Astrocyte of the cerebellum (primary cell): ENCODE measurements at regions not wholly inside any gene's neighbourhood (a gene's known extent, or its start where the extent isn't known, plus 50 kb on each side); places are given as distances from the start of the nearest gene placed in this dataset.
"Not testable (repeated sequence)": the region's sequence is repeated elsewhere in the genome, so short reads cannot be mapped to it uniquely, and the experiment has no call there.

Experiments used
- DNase-seq: peaks from one replicate; pipeline ENCODE4 v3.0.0-alpha.2; 2011; ENCODE audit warnings: low read depth
- H3K4me3 ChIP-seq: 2 replicates; pipeline ENCODE4 v1.5.1; 2011; ENCODE audit warnings: mild to moderate bottlenecking, low read depth, low read length, moderate library complexity
- CTCF ChIP-seq: IDR thresholded peaks from 2 replicates; pipeline ENCODE4 v1.5.1; 2012; ENCODE audit warnings: low read length, low read depth, moderate library complexity, mild to moderate bottlenecking; ENCODE audit errors: missing control alignments
- in situ Hi-C: cut with HindIII; loops from 2 replicates; pipeline ENCODE4 v1.10.0; 2017; ENCODE audit warnings: low sequenced_read_pairs

GRCh38 chr9:126170286-126170823 lies 156.3 kb upstream of the MVB12B start:
- DNase-seq, result no peak
- in situ Hi-C loops, result no loop called here

GRCh38 chr9:126171641-126172040 lies 155.0 kb upstream of the MVB12B start:
- no peak for TF ChIP-seq CTCF
- H3K4me3 ChIP-seq, result no peak overlapping the region
- in situ Hi-C loops, result no loop called here
- no peak for DNase-seq

More at GRCh38 chr9:126170286-126170823, 156.3 kb upstream of the MVB12B start:
- H3K4me3 ChIP-seq, result no peak overlapping the region
- TF ChIP-seq CTCF, result no peak

- no peak for DNase-seq
- in situ Hi-C loops, result no loop called here
- no peak for TF ChIP-seq CTCF
- H3K4me3 ChIP-seq, result no peak overlapping the region
Measured at GRCh38 chr9:126173401-126173800, 153.2 kb upstream of the MVB12B start.

GRCh38 chr9:126173929-126174328 lies 152.7 kb upstream of the MVB12B start:
- no peak overlapping the region for H3K4me3 ChIP-seq
- DNase-seq, result no peak
- TF ChIP-seq CTCF, result no peak
- in situ Hi-C loops, result no loop called here

- in situ Hi-C loops, result no loop called here
- TF ChIP-seq CTCF, result no peak
- no peak for DNase-seq
- H3K4me3 ChIP-seq, result no peak overlapping the region
Measured at GRCh38 chr9:126183266-126183665, 143.4 kb upstream of the MVB12B start.

- in situ Hi-C loops, H3K4me3 ChIP-seq, DNase-seq: not testable (repeated sequence)
Measured at GRCh38 chr9:126190994-126191393, 135.6 kb upstream of the MVB12B start.

- no peak for DNase-seq
- in situ Hi-C loops, result no loop called here
- no peak overlapping the region for H3K4me3 ChIP-seq
- no peak for TF ChIP-seq CTCF
Measured at GRCh38 chr9:126198854-126199253, 127.8 kb upstream of the MVB12B start.
